Caco-2 (cell line): ENCODE measurements at regions not wholly inside any gene's neighbourhood (a gene's known extent, or its start where the extent isn't known, plus 50 kb on each side); places are given as distances from the start of the nearest gene placed in this dataset.

Experiments
- BruUV-seq: library from RNA; stranded (reverse); fragments of 400-500 nt; replicated peaks from 2 replicates; lab custom pipeline; 2021; lab: Mats Ljungman, UMichigan
- CTCF ChIA-PET: fragments of 300-600 bp; sonication (Branson Sonifier 250); formaldehyde crosslinking; loops from one replicate; lab custom pipeline; 2022; ENCODE audit warnings: antibody characterized with exemption; lab: Charles Lee
- POLR2A ChIA-PET: fragments of 300-600 bp; sonication (Branson Sonifier 250); formaldehyde crosslinking; loops from one replicate; lab custom pipeline; 2022; ENCODE audit warnings: antibody characterized with exemption; lab: Charles Lee
- DNase-seq, 2 experiments: peaks; one replicate each; pipeline versions ENCODE4 v3.0.0 to v3.0.0-alpha.2; 2020 to 2022
- H3K27me3 ChIP-seq: replicated peaks from 2 replicates; pipeline ENCODE4 v1.6.0; 2011; ENCODE audit warnings: low read length; ENCODE audit not compliant: control insufficient read depth, insufficient read depth
- H3K36me3 ChIP-seq: 2 replicates; pipeline ENCODE4 v1.5.1; 2011; ENCODE audit warnings: low read length; ENCODE audit not compliant: control insufficient read depth, insufficient read depth
- H3K4me1 ChIP-seq: fragments of 250-450 bp; sonication (Bioruptor Pico); 2 replicates; pipeline ENCODE4 v1.5.1; 2020; ENCODE audit warnings: mild to moderate bottlenecking
- H3K4me3 ChIP-seq: 2 replicates; pipeline ENCODE4 v1.5.1; 2011; ENCODE audit warnings: low read depth, mild to moderate bottlenecking, control low read depth, low read length
- H3K9me3 ChIP-seq: fragments of 250-450 bp; sonication (Bioruptor Pico); 2 replicates; pipeline ENCODE4 v1.5.1; 2020; ENCODE audit warnings: mild to moderate bottlenecking, moderate library complexity
- H3K27ac Mint-ChIP-seq: one replicate; pipeline ENCODE4 v1.8.0; 2022; ENCODE audit warnings: mixed read lengths; ENCODE audit not compliant: unreplicated experiment
- H3K27me3 Mint-ChIP-seq: one replicate; pipeline ENCODE4 v1.8.0; 2022; ENCODE audit warnings: mixed read lengths; ENCODE audit not compliant: insufficient read depth, unreplicated experiment
- H3K36me3 Mint-ChIP-seq: one replicate; pipeline ENCODE4 v1.8.0; 2022; ENCODE audit warnings: mild to moderate bottlenecking, mixed read lengths; ENCODE audit not compliant: insufficient read depth, unreplicated experiment
- H3K4me1 Mint-ChIP-seq: one replicate; pipeline ENCODE4 v1.8.0; 2022; ENCODE audit warnings: low read depth, mixed read lengths; ENCODE audit not compliant: unreplicated experiment
- H3K4me3 Mint-ChIP-seq: one replicate; pipeline ENCODE4 v1.8.0; 2022; ENCODE audit warnings: mild to moderate bottlenecking, moderate library complexity, mixed read lengths; ENCODE audit not compliant: unreplicated experiment
- H3K9me3 Mint-ChIP-seq: one replicate; pipeline ENCODE4 v1.8.0; 2022; ENCODE audit warnings: mixed read lengths; ENCODE audit not compliant: unreplicated experiment
- CTCF ChIP-seq, 2 experiments: fragments of 200-600 bp in 1 of 2; IDR thresholded peaks; 1 replicate in 1 of 2; 2 replicates in 1 of 2; pipeline versions ENCODE4 v1.5.1 to v1.8.0; 2011 to 2022; ENCODE audit warnings: antibody characterized with exemption in 1 of 2, control low read depth in 1 of 2, inconsistent platforms in 1 of 2, low read depth in 1 of 2, low read length in 1 of 2, mild to moderate bottlenecking in 1 of 2, moderate library complexity in 1 of 2; ENCODE audit not compliant: insufficient read depth in 1 of 2, severe bottlenecking in 1 of 2, unreplicated experiment in 1 of 2
- intact Hi-C: fragments of 100-400 bp; cut with micrococcal nuclease; formaldehyde crosslinking; loops from one replicate; pipeline ENCODE4 v1.10.0; 2022; ENCODE audit not compliant: unreplicated experiment

GRCh38 chr7:142331941-142332340 is 74.1 kb upstream of the PRSS58 start:
- Mint-ChIP-seq H3K4me3 (no peak overlapping the region), H3K4me1 (peaks cover 10% of the 10 kb centered on the region), H3K36me3 (no peaks in the 10 kb centered on the region), H3K27ac (no peak overlapping the region), H3K27me3 (peaks cover 9% of the 10 kb centered on the region), H3K9me3 (peaks cover 6% of the 10 kb centered on the region)
- TF ChIP-seq CTCF (IDR thresholded peaks at IDR 0.05; ENCODE audit: insufficient read depth in 1 of 2, low read depth in 1 of 2, low read length in 1 of 2, severe bottlenecking in 1 of 2, unreplicated experiment in 1 of 2), result no peak
- intact Hi-C loops, result no loop called here
- no peak overlapping the region for H3K4me3 ChIP-seq
- no TSS peak for BruUV-seq
- ChIA-PET CTCF (interaction anchor here (0.6 to 0.9 kb wide), 2 partner anchors 8 to 251 kb away, joined by 3 read pairs; no protein-coding TSS in a partner anchor), POLR2A (no interaction called here)
- no peaks in the 10 kb centered on the region for H3K36me3 ChIP-seq
- H3K4me1 ChIP-seq, result peaks cover 14% of the 10 kb centered on the region
- H3K9me3 ChIP-seq, result no peaks in the 10 kb centered on the region
- no peak for DNase-seq
- H3K27me3 ChIP-seq, result no peaks in the 10 kb centered on the region

- CTCF ChIA-PET, result no interaction called here
- Histone ChIP-seq H3K36me3 (no peaks in the 10 kb centered on the region), H3K4me3 (no peak overlapping the region), H3K9me3 (no peaks in the 10 kb centered on the region), H3K27me3 (no peaks in the 10 kb centered on the region), H3K4me1 (peaks cover 14% of the 10 kb centered on the region)
- peak overlapping the region; percentile 72 for H3K27ac Mint-ChIP-seq
- H3K36me3 Mint-ChIP-seq, result no peaks in the 10 kb centered on the region
- peak overlapping the region; percentile 53 for H3K4me3 Mint-ChIP-seq
- peak; percentile 58 to 67 for DNase-seq
- H3K27me3 Mint-ChIP-seq, result no peaks in the 10 kb centered on the region
- intact Hi-C loops, result no loop called here
- peaks cover 10% of the 10 kb centered on the region for H3K4me1 Mint-ChIP-seq
- no TSS peak for BruUV-seq
- no peak for TF ChIP-seq CTCF (IDR thresholded peaks at IDR 0.05; ENCODE audit: insufficient read depth in 1 of 2, low read depth in 1 of 2, low read length in 1 of 2, severe bottlenecking in 1 of 2, unreplicated experiment in 1 of 2)
- POLR2A ChIA-PET, result no interaction called here
- H3K9me3 Mint-ChIP-seq, result peaks cover 6% of the 10 kb centered on the region
Observed at GRCh38 chr7:142329062-142329790, 71.4 kb upstream of the PRSS58 start.

- BruUV-seq, result no TSS peak
- Mint-ChIP-seq H3K9me3 (peaks cover 6% of the 10 kb centered on the region), H3K27ac (peak overlapping the region; percentile 72), H3K27me3 (no peaks in the 10 kb centered on the region), H3K4me1 (peaks cover 10% of the 10 kb centered on the region), H3K4me3 (no peak overlapping the region), H3K36me3 (no peaks in the 10 kb centered on the region)
- POLR2A ChIA-PET, result no interaction called here
- no peak for TF ChIP-seq CTCF (IDR thresholded peaks at IDR 0.05; ENCODE audit: insufficient read depth in 1 of 2, low read depth in 1 of 2, low read length in 1 of 2, severe bottlenecking in 1 of 2, unreplicated experiment in 1 of 2)
- peaks cover 14% of the 10 kb centered on the region for H3K4me1 ChIP-seq
- CTCF ChIA-PET, result no interaction called here
- DNase-seq, result no peak
- no peaks in the 10 kb centered on the region for H3K27me3 ChIP-seq
- H3K36me3 ChIP-seq, result no peaks in the 10 kb centered on the region
- no peak overlapping the region for H3K4me3 ChIP-seq
- intact Hi-C loops, result no loop called here
- H3K9me3 ChIP-seq, result no peaks in the 10 kb centered on the region
Observed at GRCh38 chr7:142328551-142328950, 70.7 kb upstream of the PRSS58 start.
